Kidney capillary endothelial cell (primary cell): ENCODE measurements at regions not wholly inside any gene's neighbourhood (a gene's known extent, or its start where the extent isn't known, plus 50 kb on each side); places are given as distances from the start of the nearest gene placed in this dataset.

Experiments
- DNase-seq: peaks from one replicate; pipeline ENCODE4 v3.0.0-alpha.2; 2018; ENCODE audit warnings: low spot score

DNA sequence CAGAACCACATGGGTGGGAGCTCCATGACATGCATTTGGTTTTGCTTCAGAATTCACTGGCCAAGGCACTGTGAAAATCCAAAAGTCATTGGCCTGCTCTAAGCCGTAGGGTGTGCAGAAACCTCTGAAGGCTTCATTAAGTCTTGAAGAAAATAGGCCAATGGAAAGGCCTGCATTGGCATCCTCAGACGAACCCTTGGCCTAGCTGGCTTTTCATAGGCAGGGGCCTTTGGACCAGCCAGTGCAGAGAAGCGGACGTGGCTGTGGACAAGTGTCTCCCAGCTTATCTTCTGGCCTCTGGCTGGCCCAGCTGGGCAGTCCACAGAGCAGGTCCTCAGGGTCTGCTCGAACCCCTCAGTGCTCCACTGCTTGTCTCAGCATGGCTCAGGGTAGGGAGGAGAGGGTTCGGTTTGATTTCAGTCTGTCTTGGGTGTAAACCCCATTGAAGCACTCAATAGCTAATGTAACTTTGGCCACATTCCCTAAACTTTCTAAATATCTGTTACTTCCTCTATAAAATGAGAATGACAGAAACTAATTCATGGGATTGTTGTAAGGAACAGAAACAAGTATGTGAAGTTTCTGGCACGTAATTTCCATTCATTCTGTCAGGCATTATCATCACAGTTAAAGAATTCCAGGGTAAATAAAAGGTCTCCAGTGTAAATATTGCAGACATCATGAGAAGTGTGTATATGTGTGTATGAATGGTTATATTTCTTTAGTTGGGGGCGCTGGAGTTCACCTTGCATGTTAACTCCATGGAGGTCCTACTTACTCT is 125.5 kb downstream of the TFCP2L1 start:
- no peak for DNase-seq

DNA sequence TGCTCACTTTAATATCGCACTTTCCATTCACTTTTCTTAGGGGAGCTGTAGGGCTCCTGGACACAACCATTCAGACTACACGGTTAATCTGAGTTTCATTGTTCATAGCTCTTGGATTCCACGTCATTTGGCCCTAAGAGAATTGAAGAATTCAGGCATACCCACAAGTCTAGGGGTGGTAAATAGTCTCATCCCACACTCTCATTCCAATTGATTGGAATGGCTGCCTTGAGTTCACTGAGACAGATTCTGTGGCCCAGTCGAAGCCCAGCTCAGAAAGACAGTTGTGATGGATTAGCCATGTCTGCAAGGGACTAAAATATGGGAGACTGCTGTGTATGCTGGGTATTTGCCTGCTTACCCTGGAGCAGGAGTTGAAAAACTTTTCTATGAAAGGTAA is 124.6 kb downstream of the TFCP2L1 start:
- DNase-seq: no peak

DNA sequence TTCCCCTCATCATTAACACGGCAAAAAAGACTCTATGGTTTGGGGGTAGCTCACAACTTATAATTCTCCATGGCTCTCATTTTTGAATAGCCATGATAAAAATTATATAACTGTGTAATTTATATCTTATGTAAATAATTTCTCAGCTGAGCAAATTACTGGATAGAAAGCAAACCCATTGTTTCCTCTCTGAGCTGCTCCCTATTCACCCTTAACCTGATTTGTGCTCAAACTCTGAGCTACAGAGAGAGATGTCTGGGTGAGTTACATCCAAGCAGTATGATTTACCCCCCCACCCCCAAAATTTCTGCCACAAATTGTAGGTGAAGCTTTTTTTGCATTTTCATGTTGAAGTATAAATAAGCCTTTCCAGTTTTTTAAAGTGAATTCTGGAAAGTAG is 123.7 kb downstream of the TFCP2L1 start:
- no peak for DNase-seq

DNA sequence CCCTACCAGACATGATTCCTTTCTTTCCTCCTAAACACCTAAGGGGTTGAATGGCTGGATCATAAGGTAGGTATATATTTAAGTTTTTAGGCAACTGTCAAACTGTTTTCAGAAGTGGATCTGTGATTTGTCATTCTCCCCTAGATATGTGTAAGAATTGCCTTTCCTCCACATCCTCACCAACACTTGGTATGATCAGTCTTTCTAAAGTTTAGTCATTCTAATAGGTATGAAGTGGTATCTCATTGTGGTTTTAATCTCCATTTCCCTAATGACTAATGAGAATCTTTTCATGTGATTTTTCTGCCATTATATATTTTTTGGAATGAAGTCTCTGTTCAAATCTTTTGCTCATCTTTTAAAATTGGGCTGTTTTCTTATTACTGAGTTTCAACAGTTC is 122.1 kb downstream of the TFCP2L1 start:
- no peak for DNase-seq

DNA sequence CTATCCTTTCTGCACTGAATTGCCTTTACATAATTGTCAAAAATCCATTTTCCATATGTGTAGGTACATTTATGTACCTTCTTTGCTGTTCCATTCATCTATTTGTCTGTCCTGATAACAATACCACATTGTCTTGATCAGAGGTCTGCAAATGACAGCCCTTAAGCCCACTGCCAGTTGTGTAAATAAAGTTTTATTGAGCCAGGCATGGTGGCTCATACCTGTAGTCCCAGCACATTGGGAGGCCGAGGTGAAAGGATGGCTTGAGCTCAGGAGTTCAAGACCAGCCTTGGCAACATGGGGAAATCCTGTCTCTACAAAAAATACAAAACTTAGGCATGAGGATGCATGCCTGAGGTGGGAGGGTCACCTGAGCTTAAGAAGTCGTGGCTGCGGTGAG is 121.0 kb downstream of the TFCP2L1 start:
- DNase-seq: no peak

DNA sequence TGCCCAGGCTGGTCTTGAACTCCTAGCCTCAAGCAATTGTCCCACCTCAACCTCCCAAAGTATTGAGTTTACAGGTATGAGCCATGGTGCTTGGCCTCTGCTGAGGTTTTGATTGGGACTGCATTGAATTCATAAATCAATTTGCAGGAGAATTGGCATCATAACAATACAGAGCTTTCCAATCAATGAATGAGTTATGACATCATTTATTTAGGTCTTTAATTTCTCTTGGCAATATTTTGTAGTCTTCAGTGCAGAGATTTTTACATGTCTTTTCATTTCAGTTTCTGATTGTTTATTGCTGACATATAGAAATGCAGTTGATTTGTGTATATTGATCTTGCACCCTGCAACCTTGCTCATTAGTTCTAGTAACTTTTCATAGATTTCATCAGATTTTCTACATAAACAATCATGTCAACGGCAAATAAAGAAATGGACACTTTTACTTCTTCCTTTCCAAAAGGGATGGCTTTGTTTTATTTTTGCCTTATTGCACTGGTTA is 119.9 kb downstream of the TFCP2L1 start:
- DNase-seq: no peak
